IPS-NIHi11 (cell line): ENCODE measurements at regions not wholly inside any gene's neighbourhood (a gene's known extent, or its start where the extent isn't known, plus 50 kb on each side); places are given as distances from the start of the nearest gene placed in this dataset.
A peak's percentile ranks its signal among the peaks of the same experiment; 100 is the strongest.
"Not testable (repeated sequence)": the region's sequence is repeated elsewhere in the genome, so short reads cannot be mapped to it uniquely, and the experiment has no call there.

Source experiments
- DNase-seq: peaks from one replicate; pipeline ENCODE4 v3.0.0; 2012; ENCODE audit warnings: mixed read lengths, low spot score

DNA sequence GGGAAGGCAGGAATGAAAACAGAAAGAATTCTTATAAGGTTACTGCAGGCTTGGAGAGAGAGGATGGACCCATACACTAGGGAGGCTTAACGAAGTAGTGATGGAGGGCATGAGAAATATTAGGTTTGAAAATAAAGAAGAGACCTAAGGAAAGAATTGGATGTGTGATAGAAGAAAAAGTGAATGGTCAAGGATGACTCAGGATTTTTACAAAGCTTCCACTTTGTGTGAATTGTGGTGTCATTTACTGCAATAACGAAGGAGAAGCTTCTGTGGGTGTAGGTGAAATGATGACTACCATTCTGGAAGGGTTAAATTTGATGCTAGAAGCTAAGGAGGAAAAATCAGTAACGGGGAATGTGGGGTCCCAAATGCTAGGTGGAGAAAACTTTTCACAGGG lies 191.2 kb downstream of the UTRN start:
- no peak for DNase-seq

DNA sequence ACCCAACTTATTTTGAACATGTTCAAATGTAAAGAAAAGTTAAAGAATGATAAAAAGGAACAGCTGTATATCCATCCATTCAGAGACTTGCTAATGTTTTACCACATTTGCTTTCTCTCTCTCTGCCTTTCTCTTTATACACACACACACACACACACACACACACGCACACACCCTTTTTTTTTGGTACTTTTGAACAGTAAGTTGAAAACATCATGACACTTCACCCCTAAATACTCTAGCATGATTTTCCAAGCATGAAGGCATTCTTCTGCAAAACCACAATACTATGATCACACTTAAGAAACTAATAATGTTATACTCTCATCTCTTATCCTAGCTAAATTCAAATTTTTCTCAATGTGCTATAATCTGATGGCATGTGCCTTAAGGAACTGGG lies 192.3 kb downstream of the UTRN start:
- no peak for DNase-seq

DNA sequence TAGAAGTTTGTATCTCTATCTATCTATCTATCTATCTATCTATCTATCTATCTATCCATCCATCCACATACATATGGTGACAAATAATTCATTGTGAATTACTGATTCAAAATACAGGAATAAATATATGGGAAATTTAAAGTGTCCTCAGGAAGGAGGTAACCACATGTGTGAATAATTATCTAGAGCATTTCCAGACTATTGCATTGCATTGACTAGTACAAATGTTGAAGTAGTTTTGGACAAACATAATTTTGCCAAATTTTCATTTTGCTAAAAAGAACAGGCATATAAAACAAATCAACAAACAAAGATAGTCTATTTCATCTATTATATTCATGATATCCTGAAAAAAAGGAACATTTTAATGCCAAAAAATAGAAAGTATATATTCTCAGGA lies 192.7 kb downstream of the UTRN start:
- DNase-seq = no peak

DNA sequence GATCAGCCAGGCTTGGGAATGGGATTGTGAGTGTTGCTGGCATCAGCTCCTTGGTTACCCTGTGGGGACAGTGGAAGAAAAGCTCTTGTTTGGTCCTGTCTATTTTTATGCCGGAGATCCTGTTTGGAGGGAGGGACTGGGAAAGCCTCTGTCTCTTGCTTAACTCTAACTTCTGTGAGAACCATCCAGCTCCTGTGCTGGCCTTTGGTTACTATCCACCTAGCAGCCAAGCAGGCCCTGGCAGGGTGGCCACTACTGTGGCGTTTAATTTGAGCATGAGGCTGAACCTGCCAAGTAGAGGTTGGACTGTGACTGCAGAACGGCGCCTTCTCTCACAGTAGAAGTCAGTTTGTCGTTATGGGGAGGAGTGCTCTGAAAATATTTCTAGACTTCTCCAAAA lies 193.3 kb downstream of the UTRN start:
- no peak for DNase-seq

DNA sequence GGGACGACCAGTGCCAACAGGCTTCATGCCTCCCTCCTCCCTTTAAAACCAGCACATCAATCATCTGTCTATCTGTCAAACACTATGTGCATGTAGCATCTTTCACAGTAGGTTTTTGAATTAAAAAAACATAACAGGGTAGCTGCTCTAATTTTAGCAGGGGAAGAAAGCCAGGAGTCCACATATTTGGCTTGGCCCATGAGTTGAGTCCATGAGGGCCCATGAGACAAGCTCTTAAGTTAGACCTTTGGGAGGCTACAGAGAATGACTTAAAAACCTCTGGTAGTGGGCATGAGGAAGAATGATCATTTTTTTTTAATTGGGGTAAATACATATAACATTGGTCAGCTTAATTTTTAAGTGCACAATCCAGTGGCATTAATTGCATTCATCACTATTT lies 194.9 kb downstream of the UTRN start:
- DNase-seq = no peak

DNA sequence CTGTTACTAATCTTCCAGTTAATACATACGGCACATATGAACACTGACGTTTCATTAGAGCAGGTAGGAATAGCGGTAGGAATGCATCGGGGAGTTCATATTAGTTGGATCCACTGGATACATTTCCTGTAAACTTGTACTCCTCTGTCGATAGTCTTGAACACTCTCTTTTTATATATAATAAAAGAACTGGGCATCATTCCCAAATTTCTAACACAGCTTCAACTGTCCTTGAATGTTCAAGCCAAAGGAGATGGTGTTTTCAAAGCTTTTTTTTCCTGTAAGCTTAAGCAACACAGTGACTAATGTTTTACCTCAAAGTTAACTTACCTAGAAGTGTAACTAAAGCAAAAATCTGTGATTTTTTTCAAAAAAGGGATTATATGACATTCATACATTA lies 195.3 kb downstream of the UTRN start:
- no peak for DNase-seq

DNA sequence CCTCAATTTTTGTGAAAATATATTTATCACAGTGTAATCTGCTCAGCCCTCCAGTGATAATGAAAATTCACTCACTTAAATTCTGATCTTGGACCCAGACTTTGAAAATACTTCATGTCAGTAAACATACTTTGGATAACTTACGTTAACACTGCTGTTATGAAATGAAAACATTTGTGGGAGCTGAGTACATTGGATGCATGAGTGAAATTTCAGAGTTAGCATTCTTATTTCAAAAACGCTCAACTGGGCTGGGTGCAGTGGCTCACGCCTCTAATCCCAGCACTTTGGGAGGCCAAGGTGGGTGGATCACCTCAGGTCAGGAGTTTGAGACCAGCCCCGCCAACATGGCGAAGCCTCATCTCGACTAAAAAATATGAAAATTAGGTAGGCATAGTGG lies 196.4 kb downstream of the UTRN start:
- DNase-seq = no peak

DNA sequence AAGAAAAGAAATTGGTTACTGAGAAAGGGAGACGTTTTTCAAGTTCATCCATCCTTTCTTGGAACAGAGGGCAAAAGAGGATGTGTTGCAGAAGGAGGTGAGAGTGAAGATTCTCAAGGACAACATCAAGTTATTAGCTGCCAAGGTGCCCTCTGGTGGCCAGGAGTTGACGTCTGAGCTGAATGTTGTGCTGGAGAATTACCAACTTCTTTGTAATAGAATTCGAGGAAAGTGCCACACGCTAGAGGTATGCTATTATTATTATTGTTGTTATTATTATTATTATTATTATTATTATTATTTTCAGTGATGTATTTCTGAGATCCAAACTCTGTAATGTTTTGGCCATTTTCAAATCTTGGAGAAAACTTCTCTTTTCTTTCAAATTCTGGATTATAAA lies 197.0 kb downstream of the UTRN start:
- DNase-seq = peak; percentile 76

DNA sequence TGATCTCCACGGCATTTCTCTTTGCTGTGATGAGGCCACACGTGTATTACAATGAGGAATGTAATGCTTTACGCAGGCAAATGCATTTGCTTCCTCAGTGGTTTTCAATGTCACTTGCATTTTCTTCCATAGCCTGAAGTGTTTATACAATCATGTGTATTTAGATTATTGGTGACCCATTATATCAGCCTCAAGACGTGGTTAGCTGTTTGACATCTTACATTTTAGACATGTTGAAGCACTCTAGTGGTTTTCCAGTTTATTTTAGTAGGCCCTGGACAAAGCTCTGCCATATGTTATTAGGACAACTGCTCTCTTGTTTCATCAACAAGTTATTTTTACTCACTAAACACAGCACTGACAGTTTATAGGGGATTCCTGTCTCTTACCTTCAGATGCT lies 200.4 kb downstream of the UTRN start:
- no peak for DNase-seq

DNA sequence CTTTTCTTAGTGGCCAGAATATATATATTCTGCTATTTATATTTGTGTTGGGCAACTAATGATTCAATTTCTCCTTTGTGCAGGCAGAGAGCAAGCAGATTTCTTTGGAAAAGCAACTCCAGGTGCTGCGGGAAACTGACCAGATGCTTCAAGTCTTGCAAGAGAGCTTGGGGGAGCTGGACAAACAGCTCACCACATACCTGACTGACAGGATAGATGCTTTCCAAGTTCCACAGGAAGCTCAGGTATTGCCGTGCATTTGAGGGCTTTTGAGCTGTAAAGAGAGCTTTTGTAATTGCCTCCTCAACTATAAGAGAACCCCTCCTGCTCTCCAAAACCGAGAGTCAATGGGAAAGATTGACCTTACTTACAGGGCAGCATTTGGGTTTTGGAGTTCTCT lies 203.5 kb downstream of the UTRN start:
- no peak for DNase-seq

DNA sequence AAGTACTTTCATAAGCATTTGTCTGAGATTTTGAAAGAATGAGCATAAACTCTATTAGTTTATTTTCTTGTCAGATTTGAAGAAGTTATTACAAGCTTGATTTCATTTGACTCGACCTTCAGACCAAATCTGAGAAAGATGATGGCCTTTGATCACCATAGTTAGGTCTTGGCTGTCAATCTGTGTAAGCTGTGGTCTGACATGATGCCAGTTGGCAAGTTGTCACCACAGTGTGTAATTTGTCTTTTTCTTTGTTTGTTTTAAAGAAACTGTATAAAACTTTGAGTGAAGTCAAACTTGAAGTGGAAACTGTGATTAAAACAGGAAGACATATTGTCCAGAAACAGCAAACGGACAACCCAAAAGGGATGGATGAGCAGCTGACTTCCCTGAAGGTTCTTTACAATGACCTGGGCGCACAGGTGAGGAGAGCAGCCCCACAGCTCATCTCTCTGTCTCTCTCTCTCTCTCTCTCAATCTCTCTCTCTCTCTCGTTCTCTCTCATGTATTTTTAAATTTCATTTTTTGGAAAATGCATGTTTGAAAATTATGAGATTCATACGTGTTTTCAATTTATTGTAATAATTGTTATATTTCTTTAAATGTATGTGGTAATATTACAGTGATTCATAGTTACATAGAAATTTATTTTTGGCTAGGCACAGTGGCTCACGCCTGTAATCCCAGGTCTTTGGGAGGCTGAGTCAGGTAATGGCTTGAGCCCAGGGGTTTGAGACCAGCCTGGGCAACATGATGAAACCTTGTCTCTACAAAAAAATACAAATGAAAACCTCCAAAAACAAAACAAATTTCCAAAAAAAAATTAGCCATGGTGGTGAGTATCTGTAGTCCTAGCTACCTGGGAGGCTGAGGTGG lies 208.1 kb downstream of the UTRN start:
- DNase-seq = no peak

DNA sequence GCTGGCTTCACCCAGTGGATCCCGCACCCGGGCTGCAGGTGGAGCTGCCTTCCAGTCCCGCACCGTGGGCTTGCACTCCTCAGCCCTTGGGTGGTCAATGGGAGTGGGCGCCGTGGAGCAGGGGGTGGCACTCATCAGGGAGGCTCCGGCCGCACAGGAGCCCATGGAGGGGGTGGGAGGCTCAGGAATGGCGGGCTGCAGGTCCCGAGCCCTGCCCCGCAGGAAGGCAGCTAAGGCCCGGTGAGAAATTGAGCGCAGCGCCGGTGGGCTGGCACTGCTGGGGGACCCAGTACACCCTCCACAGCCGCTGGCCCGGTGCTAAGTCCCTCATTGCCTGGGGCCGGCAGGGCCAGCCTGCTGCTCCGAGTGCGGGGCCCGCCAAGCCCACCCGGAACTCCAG lies 209.9 kb downstream of the UTRN start:
- DNase-seq = not testable (repeated sequence)

DNA sequence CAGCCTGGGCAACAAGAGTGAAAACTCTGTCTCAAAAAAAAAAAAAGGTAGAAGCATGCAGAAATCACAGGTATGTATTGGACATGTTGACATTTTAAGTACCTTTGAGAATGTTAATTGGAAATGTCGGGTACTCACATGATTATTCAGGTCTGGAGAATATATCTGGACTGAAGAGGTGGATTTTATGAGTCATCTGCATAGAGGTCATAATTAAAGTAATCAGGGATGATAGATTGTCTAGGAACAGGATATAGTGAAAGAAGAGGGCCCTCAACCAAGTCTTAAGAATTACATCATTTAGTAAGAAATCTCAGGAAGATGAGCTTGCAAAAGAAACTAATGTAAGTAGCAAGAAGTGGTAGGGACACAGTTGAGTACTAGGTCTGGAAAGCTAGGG lies 212.5 kb downstream of the UTRN start:
- DNase-seq = no peak

DNA sequence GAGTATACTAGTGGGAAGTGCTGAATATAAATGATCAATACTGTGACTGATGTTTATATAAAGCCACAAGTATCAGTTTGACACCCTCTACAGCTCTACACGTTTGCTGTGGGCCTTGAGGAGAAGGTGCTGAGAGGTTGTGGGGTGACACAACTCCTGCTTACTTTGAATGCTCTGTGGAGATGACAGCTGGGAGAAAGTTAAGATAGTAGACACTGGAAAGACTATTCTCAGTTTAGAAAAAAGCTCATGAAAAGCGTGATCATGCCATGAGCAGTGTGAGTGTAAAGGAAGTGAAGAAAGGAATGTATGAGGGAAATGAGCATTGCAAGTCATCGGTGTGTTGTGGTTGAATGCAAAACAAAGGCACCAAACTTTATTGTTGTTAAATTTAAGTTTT lies 215.8 kb downstream of the UTRN start:
- DNase-seq = no peak

DNA sequence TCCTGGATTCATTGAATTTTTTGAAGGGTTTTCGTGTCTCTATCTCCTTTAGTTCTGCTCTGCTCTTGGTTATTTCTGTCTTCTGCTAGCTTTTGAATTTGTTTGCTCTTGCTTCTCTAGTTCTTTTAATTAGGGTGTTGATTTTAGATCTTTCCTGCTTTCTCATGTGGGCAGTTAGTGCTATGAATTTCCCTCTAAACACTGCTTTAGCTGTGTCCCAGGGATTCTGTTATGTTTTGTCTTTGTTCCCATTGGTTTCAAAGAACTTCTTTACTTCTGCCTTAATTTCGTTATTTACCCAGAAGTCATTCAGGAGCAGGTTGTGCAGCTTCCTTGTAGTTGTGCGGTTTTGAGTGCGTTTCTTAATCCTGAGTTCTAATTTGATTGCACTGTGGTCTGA lies 220.1 kb downstream of the UTRN start:
- DNase-seq = not testable (repeated sequence)

DNA sequence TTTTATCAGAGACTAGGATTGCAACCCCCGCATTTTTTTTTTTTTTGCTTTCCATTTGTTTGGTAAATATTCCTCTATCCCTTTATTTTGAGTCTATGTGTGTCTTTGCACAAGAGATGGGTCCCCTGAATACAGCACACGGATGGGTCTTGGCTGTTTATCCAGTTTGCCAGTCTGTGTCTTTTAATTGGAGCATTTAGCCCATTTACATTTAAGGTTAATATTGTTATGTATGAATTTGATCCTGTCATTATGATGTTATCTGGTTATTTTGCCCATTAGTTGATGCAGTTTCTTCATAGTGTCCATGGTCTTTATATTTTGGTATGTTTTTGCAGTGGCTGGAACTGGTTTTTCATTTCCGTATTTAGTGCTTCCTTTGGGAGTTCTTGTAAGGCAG lies 220.9 kb downstream of the UTRN start:
- not testable (repeated sequence) for DNase-seq

DNA sequence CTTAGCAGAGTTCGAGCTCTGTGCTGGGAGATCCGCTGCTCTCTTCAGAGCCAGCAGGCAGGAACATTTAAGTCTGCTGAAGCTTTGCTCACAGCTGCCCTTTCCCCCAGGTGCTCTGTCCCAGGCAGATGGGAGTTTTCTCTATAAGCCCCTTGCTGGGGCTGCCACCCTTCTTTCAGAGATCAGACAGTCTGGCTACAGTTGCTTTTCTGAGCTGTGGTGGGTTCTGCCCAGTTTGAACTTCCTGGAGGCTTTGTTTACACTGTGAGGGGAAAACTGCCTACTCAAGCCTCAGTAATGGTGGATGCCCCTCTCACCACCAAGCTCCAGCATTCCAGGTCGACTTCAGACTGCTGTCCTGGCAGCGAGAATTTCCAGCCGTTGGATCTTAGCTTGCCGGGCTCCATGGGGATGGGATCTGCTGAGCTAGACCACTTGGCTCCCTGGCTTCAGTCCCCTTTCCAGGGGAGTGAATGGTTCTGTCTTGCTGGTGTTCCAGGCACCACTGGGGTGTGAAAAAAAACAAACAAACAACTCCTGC lies 222.7 kb downstream of the UTRN start:
- not testable (repeated sequence) for DNase-seq

DNA sequence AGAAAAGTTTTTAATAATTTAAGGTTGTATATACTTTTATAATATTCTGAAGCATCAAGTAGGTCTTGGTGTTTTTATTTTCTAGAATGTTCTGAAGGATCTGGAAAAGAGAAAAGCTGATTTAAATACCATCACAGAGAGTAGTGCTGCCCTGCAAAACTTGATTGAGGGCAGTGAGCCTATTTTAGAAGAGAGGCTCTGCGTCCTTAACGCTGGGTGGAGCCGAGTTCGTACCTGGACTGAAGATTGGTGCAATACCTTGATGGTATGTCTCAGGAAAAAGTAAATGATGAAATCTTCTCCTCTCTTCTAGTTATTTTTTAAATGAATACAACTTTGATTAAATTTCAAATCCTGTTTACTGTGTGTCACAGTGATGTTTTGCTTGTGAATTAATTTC lies 225.7 kb downstream of the UTRN start:
- no peak for DNase-seq

DNA sequence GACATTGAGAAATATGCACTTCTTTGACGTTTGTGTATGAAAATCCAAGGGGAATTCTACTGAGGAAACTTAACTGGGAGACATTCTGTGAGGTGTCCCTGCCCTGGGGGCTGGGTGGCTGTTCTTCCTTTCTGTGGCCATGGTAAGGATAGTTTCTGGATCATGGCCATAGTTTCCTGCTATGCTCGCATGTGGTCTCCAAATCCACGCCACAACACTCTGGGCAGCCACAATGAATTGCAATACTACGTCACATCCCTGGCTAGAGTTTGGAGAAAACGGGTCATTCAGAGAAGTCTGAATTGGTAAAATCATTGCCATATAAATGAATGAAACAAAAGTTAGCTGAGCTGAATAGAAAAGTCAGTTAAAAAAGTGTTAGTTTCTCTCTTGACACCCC lies 230.6 kb downstream of the UTRN start:
- DNase-seq = no peak

DNA sequence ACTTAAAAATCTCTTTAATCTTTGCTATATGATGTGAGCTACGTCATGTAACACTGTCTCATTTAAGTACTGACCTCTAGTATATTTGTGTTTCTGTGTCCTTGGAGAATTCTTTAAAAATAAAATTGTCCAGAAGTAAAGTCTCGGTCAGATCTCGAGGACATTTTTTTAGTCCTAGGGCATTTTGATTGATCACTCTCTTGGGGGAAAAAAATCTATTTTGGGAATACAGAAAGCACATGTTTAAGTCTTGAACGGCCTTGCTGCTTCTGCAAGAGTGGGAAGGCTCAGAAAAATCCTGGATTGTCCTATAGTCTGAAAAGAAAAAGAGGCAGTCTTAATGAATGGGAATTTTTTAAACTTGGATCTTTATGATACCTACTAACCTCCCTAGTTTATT lies 234.3 kb downstream of the UTRN start:
- no peak for DNase-seq

DNA sequence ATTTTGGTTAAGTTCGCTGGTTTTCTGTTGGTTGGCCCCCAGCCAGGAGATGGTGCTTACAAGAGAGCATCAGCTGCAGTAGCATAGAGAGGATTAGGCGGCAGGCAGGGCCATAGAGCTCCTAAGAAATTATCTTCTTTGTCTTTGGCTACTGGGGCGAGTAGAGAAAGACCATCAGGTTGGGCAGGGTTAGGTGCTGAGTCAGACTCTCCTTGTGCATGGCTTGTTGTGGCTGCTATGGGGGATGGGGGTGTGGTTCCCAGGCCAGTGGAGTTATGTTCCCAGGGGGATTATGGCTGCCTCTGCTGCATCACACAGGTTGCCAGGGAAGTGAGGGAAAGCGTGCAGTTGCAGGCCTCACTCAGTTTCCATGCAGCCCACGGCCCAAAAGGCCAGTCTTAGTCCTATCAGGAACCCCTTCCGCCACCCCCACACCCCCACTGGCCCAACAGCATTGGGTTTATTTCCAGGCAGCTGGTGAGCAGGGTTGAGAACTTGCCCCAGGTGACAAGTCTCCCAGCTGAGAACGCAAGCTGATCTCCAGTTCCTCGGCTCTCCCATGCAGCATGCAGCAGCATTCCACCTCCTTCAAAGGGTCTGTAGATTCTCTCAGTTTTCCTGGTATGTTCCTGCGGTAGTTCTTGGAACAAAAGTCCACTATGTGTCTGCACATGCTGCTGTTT lies 243.7 kb downstream of the UTRN start:
- DNase-seq = peak; percentile 31

DNA sequence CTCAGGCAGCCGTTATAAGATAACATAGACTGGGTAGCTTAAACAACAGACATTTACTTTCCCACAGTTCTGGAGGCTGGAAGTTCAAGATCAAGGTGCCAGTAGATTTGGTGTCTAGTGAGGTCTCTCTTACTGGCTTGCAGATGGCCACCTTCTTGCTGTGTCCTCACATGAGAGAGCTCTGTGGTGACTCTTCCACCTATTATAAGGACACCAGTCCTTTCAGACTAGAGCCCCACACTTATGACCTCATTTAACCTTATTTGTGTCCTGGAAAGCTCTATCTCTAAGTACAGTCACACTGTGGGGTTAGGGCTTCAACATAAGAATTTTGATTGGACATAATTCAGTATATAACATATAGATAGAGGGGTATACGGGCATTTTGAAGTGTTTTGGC lies 245.0 kb downstream of the UTRN start:
- no peak for DNase-seq

DNA sequence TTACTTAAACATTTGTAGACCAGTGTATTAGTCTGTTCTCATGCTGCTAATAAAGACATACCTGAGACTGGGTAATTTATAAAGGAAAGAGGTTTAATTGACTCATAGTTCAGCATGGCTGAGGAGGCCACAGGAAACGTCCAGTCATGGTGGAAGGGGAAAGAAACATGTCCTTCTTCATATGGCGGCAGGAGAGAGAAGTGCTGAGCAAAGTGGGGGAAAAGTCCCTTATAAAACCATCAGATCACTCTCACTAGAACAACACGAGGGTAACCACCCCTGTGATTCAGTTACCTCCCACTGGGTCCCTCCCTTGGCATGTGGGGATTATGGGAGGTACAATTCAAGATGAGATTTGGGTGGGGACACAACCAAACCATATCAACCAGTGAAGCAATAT lies 247.1 kb downstream of the UTRN start:
- not testable (repeated sequence) for DNase-seq
